HepG2 (cell line): ENCODE measurements at regions not wholly inside any gene's neighbourhood (a gene's known extent, or its start where the extent isn't known, plus 50 kb on each side); places are given as distances from the start of the nearest gene placed in this dataset.

ENCODE experiments used
- ATAC-seq: fragments of 200-7000 bp; cut with Tn5 transposase; 3 replicates; pipeline ENCODE4 v1.9.1; 2020; ENCODE audit warnings: mild to moderate bottlenecking, moderate library complexity
- BruUV-seq: library from RNA; stranded (reverse); fragments of 400-500 nt; replicated peaks from 2 replicates; lab custom pipeline; 2021; lab: Mats Ljungman, UMichigan
- CTCF ChIA-PET: fragments of 300-600 bp; formaldehyde crosslinking; extraction: SDS; loops from one replicate; lab custom pipeline; 2021; ENCODE audit warnings: low total read pairs, inconsistent platforms, low intra/inter-chr PET ratio; lab: Yijun Ruan, JAX
- POLR2A ChIA-PET: fragments of 350-600 bp; sonication (Branson Sonifier 250); formaldehyde crosslinking; loops from one replicate; lab custom pipeline; 2020; ENCODE audit warnings: antibody characterized with exemption, inconsistent platforms; lab: Yijun Ruan, JAX
- DNase-seq: peaks from one replicate; pipeline ENCODE4 v3.0.0-alpha.2; 2015; ENCODE audit warnings: low spot score
- FAIRE-seq: peaks from 3 replicates; lab custom pipeline; 2011; peaks lifted over from hg19 to GRCh38; lab: Jason Lieb, UNC
- H2AFZ ChIP-seq: one replicate; pipeline ENCODE4 v1.6.1; 2011; ENCODE audit warnings: low read length, inconsistent platforms
- H3K27ac ChIP-seq: fragments of 300-600 bp; 3 replicates; pipeline ENCODE4 v1.8.0; 2011; ENCODE audit warnings: mixed run types, mild to moderate bottlenecking, mixed read lengths, low read length, inconsistent platforms; ENCODE audit not compliant: insufficient read depth; ENCODE audit errors: extremely low read length
- H3K27me3 ChIP-seq, 2 experiments: fragments of 200-600 bp in 1 of 2; 2 replicates in 1 of 2; 3 replicates in 1 of 2; pipeline versions ENCODE4 v1.6.0 to v1.8.0; 2011; ENCODE audit warnings: low read length in 2 of 2, mild to moderate bottlenecking in 2 of 2, moderate library complexity in 2 of 2, inconsistent platforms in 1 of 2; ENCODE audit not compliant: insufficient read depth in 2 of 2, control insufficient read depth in 1 of 2
- H3K36me3 ChIP-seq, 2 experiments: fragments of 200-600 bp in 1 of 2; replicated peaks in 1 of 2; 2 replicates in 1 of 2; 3 replicates in 1 of 2; pipeline versions ENCODE4 v1.5.1 to v1.8.0; 2011; ENCODE audit warnings: low read length in 2 of 2, inconsistent platforms in 1 of 2; ENCODE audit not compliant: insufficient read depth in 2 of 2, control insufficient read depth in 1 of 2
- H3K4me1 ChIP-seq: 2 replicates; pipeline ENCODE4 v1.5.1; 2012; ENCODE audit warnings: low read length, inconsistent platforms; ENCODE audit not compliant: insufficient read depth
- H3K4me2 ChIP-seq: 2 replicates; pipeline ENCODE4 v1.6.0; 2011; ENCODE audit warnings: low read depth, low read length, inconsistent platforms
- H3K4me3 ChIP-seq, 3 experiments: fragments of 200-600 bp in 1 of 3; sonication (generic), shearing (Covaris generic) in 1 of 3; replicated peaks in 1 of 3; 2 replicates each; pipeline ENCODE4 v1.5.1; 2011 to 2016; ENCODE audit warnings: low read length in 3 of 3, inconsistent platforms in 2 of 3, low read depth in 2 of 3, mild to moderate bottlenecking in 2 of 3, control low read depth in 1 of 3, mixed read lengths in 1 of 3; ENCODE audit not compliant: insufficient read depth in 1 of 3
- H3K79me2 ChIP-seq: one replicate; pipeline ENCODE4 v1.6.1; 2011; ENCODE audit warnings: low read length, inconsistent platforms; ENCODE audit not compliant: insufficient read depth
- H3K9ac ChIP-seq: 2 replicates; pipeline ENCODE4 v1.6.0; 2011; ENCODE audit warnings: mild to moderate bottlenecking, low read depth, low read length, inconsistent platforms; ENCODE audit not compliant: insufficient read depth
- H3K9me3 ChIP-seq: 2 replicates; pipeline ENCODE4 v1.5.1; 2012; ENCODE audit warnings: mild to moderate bottlenecking, low read length
- H4K20me1 ChIP-seq: 2 replicates; pipeline ENCODE4 v1.6.0; 2011; ENCODE audit warnings: inconsistent platforms, mild to moderate bottlenecking, low read length, moderate library complexity; ENCODE audit not compliant: insufficient read depth
- ATF7 ChIP-seq, 2 experiments: fragments of 450-650 bp in 1 of 2; sonication (generic) in 1 of 2; formaldehyde crosslinking in 1 of 2; IDR thresholded peaks; 2 replicates each; pipeline versions ENCODE4 v1.4.0 to v1.6.1; 2016 to 2020; ENCODE audit warnings: antibody characterized with exemption in 1 of 2, mild to moderate bottlenecking in 1 of 2, missing genetic modification reagents in 1 of 2
- CBFB ChIP-seq: sonication (generic); formaldehyde crosslinking; IDR thresholded peaks from 2 replicates; pipeline ENCODE4 v1.4.0; 2020; ENCODE audit warnings: missing genetic modification reagents
- HNRNPUL1 ChIP-seq: fragments of 200-400 bp; formaldehyde crosslinking; IDR thresholded peaks from 2 replicates; pipeline ENCODE4 v1.6.1; 2017; ENCODE audit warnings: low read depth, mild to moderate bottlenecking, low read length, moderate library complexity
- HOXA3 ChIP-seq: sonication (generic); formaldehyde crosslinking; IDR thresholded peaks from 2 replicates; pipeline ENCODE4 v1.5.0; 2020; ENCODE audit warnings: missing genetic modification reagents
- KLF16 ChIP-seq, 2 experiments: sonication (generic) in 1 of 2; formaldehyde crosslinking in 1 of 2; IDR thresholded peaks; 2 replicates each; pipeline versions ENCODE4 v1.6.1 to v1.8.0; 2016 to 2023; ENCODE audit warnings: missing genetic modification reagents in 2 of 2, missing compliant biosample characterization in 1 of 2
- MTF1 ChIP-seq: sonication (generic); formaldehyde crosslinking; IDR thresholded peaks from 2 replicates; pipeline ENCODE4 v1.5.0; 2020; ENCODE audit warnings: missing genetic modification reagents
- MYC ChIP-seq: sonication (generic); formaldehyde crosslinking; IDR thresholded peaks from 2 replicates; pipeline ENCODE4 v1.9.0; 2021; ENCODE audit warnings: missing genetic modification reagents, borderline replicate concordance
- RNF2 ChIP-seq: fragments of 450-650 bp; conservative IDR thresholded peaks from 2 replicates; pipeline ENCODE4 v1.6.1; 2016; ENCODE audit warnings: low read depth
- ZBTB8A ChIP-seq: sonication (generic); formaldehyde crosslinking; IDR thresholded peaks from 2 replicates; pipeline ENCODE4 v1.4.0; 2020; ENCODE audit warnings: mild to moderate bottlenecking, low read depth, missing genetic modification reagents, borderline replicate concordance
- ZMYM3 ChIP-seq: sonication (generic); formaldehyde crosslinking; IDR thresholded peaks from 2 replicates; pipeline ENCODE4 v1.5.1; 2020; ENCODE audit warnings: mild to moderate bottlenecking, missing genetic modification reagents
- ZNF124 ChIP-seq: sonication (generic); formaldehyde crosslinking; IDR thresholded peaks from 2 replicates; pipeline ENCODE4 v1.4.0; 2020; ENCODE audit warnings: missing genetic modification reagents
- ZNF660 ChIP-seq: sonication (generic); formaldehyde crosslinking; IDR thresholded peaks from 2 replicates; pipeline ENCODE4 v1.5.1; 2020; ENCODE audit warnings: mild to moderate bottlenecking, low read depth, missing genetic modification reagents, borderline replicate concordance
- WGBS: methylation state at CpG from one replicate; pipeline ENCODE4 v1.1.6; 2017; ENCODE audit warnings: low lambda C conversion rate; 5-methylcytosine and 5-hydroxymethylcytosine counted together
- in situ Hi-C: cut with HindIII; loops from 2 replicates; pipeline ENCODE4 v1.10.0; 2017; ENCODE audit warnings: low pct_unique_long_range_greater_than_20kb; ENCODE audit not compliant: extremely low pct_ligation_motif_present
- intact Hi-C: fragments of 100-400 bp; cut with micrococcal nuclease; formaldehyde crosslinking; loops from one replicate; pipeline ENCODE4 v1.10.0; 2022; ENCODE audit not compliant: unreplicated experiment
- TF ChIP-seq, protein P1 (sequence below): sonication (generic); formaldehyde crosslinking; IDR thresholded peaks from 2 replicates; pipeline ENCODE4 v1.4.0; 2020; ENCODE audit warnings: missing genetic modification reagents, borderline replicate concordance
- TF ChIP-seq, protein P2 (sequence below): sonication (generic); formaldehyde crosslinking; IDR thresholded peaks from 2 replicates; pipeline ENCODE4 v1.5.0; 2020; ENCODE audit warnings: mild to moderate bottlenecking, missing genetic modification reagents, borderline replicate concordance
- TF ChIP-seq, protein P3 (sequence below): fragments of 450-650 bp; IDR thresholded peaks from 2 replicates; pipeline ENCODE4 v1.6.1; 2017; ENCODE audit warnings: mild to moderate bottlenecking

DNA sequence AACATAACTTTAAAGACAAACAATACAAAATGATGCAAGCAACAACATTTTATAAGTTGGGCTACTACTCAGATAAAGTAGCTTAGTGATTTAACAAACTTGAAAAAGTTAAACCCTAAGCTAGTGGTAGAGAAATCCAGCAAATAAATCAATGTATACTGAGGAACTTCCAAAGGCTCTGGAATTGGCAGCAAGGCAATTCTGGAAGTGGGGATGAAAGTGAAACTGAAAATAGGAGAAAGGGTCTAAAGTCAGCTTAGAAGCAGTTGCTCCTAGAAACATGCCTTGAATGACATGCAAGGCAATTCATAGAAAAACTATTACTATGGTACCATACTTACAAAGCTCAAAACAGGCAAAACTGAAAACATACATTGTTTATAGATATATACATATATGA lies 90.0 kb upstream of the CAMK1G start (continued):
- TF ChIP-seq, protein P1, sequence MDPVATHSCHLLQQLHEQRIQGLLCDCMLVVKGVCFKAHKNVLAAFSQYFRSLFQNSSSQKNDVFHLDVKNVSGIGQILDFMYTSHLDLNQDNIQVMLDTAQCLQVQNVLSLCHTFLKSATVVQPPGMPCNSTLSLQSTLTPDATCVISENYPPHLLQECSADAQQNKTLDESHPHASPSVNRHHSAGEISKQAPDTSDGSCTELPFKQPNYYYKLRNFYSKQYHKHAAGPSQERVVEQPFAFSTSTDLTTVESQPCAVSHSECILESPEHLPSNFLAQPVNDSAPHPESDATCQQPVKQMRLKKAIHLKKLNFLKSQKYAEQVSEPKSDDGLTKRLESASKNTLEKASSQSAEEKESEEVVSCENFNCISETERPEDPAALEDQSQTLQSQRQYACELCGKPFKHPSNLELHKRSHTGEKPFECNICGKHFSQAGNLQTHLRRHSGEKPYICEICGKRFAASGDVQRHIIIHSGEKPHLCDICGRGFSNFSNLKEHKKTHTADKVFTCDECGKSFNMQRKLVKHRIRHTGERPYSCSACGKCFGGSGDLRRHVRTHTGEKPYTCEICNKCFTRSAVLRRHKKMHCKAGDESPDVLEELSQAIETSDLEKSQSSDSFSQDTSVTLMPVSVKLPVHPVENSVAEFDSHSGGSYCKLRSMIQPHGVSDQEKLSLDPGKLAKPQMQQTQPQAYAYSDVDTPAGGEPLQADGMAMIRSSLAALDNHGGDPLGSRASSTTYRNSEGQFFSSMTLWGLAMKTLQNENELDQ (CRISPR knock-in tag): no peak
- TF ChIP-seq, protein P2, sequence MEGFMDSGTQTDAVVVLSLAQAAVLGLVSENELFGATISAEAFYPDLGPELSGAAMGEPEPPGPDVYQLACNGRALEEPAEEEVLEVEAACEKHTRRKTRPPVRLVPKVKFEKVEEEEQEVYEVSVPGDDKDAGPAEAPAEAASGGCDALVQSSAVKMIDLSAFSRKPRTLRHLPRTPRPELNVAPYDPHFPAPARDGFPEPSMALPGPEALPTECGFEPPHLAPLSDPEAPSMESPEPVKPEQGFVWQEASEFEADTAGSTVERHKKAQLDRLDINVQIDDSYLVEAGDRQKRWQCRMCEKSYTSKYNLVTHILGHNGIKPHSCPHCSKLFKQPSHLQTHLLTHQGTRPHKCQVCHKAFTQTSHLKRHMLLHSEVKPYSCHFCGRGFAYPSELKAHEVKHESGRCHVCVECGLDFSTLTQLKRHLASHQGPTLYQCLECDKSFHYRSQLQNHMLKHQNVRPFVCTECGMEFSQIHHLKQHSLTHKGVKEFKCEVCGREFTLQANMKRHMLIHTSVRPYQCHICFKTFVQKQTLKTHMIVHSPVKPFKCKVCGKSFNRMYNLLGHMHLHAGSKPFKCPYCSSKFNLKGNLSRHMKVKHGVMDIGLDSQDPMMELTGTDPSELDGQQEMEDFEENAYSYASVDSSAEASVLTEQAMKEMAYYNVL (CRISPR knock-in tag): no peak
- TF ChIP-seq HOXA3 (CRISPR knock-in tag): no peak
- TF ChIP-seq, protein P3, sequence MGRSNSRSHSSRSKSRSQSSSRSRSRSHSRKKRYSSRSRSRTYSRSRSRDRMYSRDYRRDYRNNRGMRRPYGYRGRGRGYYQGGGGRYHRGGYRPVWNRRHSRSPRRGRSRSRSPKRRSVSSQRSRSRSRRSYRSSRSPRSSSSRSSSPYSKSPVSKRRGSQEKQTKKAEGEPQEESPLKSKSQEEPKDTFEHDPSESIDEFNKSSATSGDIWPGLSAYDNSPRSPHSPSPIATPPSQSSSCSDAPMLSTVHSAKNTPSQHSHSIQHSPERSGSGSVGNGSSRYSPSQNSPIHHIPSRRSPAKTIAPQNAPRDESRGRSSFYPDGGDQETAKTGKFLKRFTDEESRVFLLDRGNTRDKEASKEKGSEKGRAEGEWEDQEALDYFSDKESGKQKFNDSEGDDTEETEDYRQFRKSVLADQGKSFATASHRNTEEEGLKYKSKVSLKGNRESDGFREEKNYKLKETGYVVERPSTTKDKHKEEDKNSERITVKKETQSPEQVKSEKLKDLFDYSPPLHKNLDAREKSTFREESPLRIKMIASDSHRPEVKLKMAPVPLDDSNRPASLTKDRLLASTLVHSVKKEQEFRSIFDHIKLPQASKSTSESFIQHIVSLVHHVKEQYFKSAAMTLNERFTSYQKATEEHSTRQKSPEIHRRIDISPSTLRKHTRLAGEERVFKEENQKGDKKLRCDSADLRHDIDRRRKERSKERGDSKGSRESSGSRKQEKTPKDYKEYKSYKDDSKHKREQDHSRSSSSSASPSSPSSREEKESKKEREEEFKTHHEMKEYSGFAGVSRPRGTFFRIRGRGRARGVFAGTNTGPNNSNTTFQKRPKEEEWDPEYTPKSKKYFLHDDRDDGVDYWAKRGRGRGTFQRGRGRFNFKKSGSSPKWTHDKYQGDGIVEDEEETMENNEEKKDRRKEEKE: no peak

DNA sequence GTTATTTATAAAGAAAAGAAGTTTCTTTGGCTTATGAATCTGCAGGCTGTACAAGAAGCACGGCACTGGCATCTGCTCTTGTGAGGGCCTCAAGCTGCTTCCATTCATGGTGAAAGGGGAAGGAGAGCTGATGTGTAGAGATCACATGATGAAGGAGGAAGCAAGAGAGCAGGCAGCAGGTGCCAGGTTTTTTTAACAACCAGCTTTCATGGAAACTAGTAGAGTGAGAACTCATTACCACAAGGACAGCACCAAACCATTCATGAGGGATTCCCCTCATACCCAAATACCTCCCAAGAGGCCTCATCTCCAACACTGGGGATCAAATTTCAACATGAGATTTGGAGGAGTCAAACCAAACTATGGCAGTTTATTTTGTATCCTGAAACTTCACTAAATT lies 85.8 kb upstream of the CAMK1G start:
- no peaks in the 10 kb centered on the region for H4K20me1 ChIP-seq
- H3K36me3 ChIP-seq: no peaks in the 10 kb centered on the region
- H3K27me3 ChIP-seq: no peaks in the 10 kb centered on the region
- in situ Hi-C loops: no loop called here
- DNase-seq (no peak), ATAC-seq (no peak), FAIRE-seq (no peak)
- no peak overlapping the region for H3K9ac ChIP-seq
- H3K4me3 ChIP-seq: no peak overlapping the region
- H3K4me1 ChIP-seq: no peaks in the 10 kb centered on the region
- no TSS peak for BruUV-seq
- no peak overlapping the region for H2AFZ ChIP-seq
- H3K79me2 ChIP-seq: no peaks in the 10 kb centered on the region
- H3K27ac ChIP-seq: no peak overlapping the region
- POLR2A ChIA-PET: no interaction called here
- CTCF ChIA-PET: no interaction called here
- intact Hi-C loops: no loop called here
- peaks cover 47% of the 10 kb centered on the region for H3K9me3 ChIP-seq
- H3K4me2 ChIP-seq: no peak overlapping the region
- 0% methylated on average over 1 of the region's 1 CpG for WGBS
- TF ChIP-seq MYC (CRISPR knock-in tag): no peak
- TF ChIP-seq MTF1 (CRISPR knock-in tag): no peak
- TF ChIP-seq HNRNPUL1: no peak
- TF ChIP-seq KLF16 (CRISPR knock-in tag; IDR thresholded peaks at IDR 0.05): no peak
- TF ChIP-seq ZBTB8A (CRISPR knock-in tag): no peak
- TF ChIP-seq CBFB (CRISPR knock-in tag): no peak
- TF ChIP-seq ZNF660: no peak
- no peak for TF ChIP-seq ZMYM3 (CRISPR knock-in tag)
- TF ChIP-seq ZNF124 (CRISPR knock-in tag): no peak
- TF ChIP-seq ATF7 (IDR thresholded peaks at IDR 0.05): no peak
- no peak for TF ChIP-seq ATF7 (CRISPR knock-in tag; IDR thresholded peaks at IDR 0.05)
- TF ChIP-seq RNF2: no peak
